Motor neuron (in vitro differentiated cells): ENCODE measurements at regions not wholly inside any gene's neighbourhood (a gene's known extent, or its start where the extent isn't known, plus 50 kb on each side); places are given as distances from the start of the nearest gene placed in this dataset.

ENCODE experiments used
- ATAC-seq, 8 experiments: fragments of 200-7000 bp; cut with Tn5 transposase; replicated peaks in 6 of 8; 2 replicates each; pipeline ENCODE4 v1.8.0; 2021; ENCODE audit warnings: mild to moderate bottlenecking in 8 of 8, moderate library complexity in 8 of 8
- H3K27ac ChIP-seq, 2 donors: fragments of 250-450 bp; sonication (Bioruptor Pico); 2 replicates each; pipeline ENCODE4 v1.9.0; 2021; ENCODE audit warnings: antibody characterized with exemption in 2 of 2, mild to moderate bottlenecking in 2 of 2, moderate library complexity in 1 of 2
- H3K4me1 ChIP-seq, 2 donors: fragments of 250-450 bp; sonication (Bioruptor Pico); replicated peaks in 1 of 2; 2 replicates each; pipeline ENCODE4 v1.6.1; 2021; ENCODE audit warnings: antibody characterized with exemption in 2 of 2, mild to moderate bottlenecking in 2 of 2, moderate library complexity in 1 of 2
- H3K4me3 ChIP-seq, 5 donors: fragments of 250-450 bp; sonication (Bioruptor Pico); 2 replicates each; pipeline ENCODE4 v1.9.0; 2021; ENCODE audit warnings: antibody characterized with exemption in 5 of 5, mild to moderate bottlenecking in 5 of 5, moderate library complexity in 4 of 5
- WGBS, 10 experiments: fragments of 450-650 bp; shearing (Covaris generic); methylation state at CpG; one replicate each; pipeline ENCODE4 v1.0.0; 2022; 5-methylcytosine and 5-hydroxymethylcytosine counted together
- in situ Hi-C, 9 experiments: fragments of 400-800 bp; cut with MboI; loops; one replicate each; pipeline ENCODE4 v1.15.0; 2021; ENCODE audit warnings: low sequenced_read_pairs in 9 of 9, low pct_unique_long_range_greater_than_20kb in 2 of 9; ENCODE audit not compliant: unreplicated experiment in 9 of 9

DNA sequence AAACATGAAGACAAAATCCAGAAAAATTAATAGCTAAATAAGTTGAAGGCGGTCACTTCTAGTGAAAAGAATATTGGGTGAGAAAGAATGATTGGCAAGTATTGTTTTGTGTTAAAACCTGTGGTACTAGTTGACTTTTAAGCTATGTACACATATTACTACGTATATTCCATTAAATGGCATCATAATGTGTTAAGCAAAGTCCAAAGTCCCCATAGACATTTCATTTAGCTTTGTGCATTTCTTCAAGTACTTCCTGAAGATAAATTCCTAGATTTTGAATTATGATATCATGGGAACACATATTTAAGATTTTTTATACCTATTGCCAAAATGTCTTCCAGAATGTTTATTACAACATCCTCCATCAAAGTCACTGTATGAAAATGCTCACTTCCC is 272.7 kb upstream of the IRAK1BP1 start:
- no peak overlapping the region for H3K27ac ChIP-seq
- WGBS, 10 experiments: 50 to 100% (median 91%) methylated on average over 1 to 2 of the region's 2 CpGs
- in situ Hi-C loops: no loop called here
- H3K4me3 ChIP-seq: no peak overlapping the region
- ATAC-seq: no peak
- no peaks in the 10 kb centered on the region for H3K4me1 ChIP-seq

- no peaks in the 10 kb centered on the region for H3K4me1 ChIP-seq
- no peak overlapping the region for H3K4me3 ChIP-seq
- in situ Hi-C loops: no loop called here
- 71 to 100% (median 94%) methylated on average over 1 to 5 of the region's 5 CpGs; no CpG with 5 or more reads in 5 of the 10 experiments for WGBS, 10 experiments
- no peak for ATAC-seq
- H3K27ac ChIP-seq: no peak overlapping the region
These were observed 269.4 kb upstream of the IRAK1BP1 start for GRCh38 chr6:78597966-78598365.

GRCh38 chr6:78598966-78599365 is 268.4 kb upstream of the IRAK1BP1 start:
- no peak overlapping the region for H3K27ac ChIP-seq
- 0 to 75% (median 35%) methylated on average over 1 of the region's 1 CpG; no CpG with 5 or more reads in 4 of the 10 experiments for WGBS, 10 experiments
- in situ Hi-C loops: no loop called here
- ATAC-seq: no peak
- no peaks in the 10 kb centered on the region for H3K4me1 ChIP-seq
- no peak overlapping the region for H3K4me3 ChIP-seq

DNA sequence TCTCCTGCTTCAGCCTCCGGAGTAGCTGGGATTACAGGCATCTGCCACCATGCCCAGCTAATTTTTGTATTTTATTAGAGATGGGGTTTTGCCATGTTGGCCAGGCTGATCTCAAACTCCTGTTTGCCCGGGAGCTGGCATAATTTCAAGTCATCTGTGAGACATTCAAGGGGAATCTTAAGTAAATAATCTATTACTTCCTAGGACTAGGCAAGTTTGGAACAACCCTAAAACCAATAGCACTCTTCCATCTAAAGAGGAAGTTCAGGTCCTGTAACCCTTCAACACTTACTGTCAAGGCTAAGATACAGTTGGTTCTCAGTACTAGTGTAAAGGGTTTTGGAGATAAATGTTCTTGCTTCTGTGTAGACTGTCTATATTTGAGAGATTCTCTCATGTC is 267.8 kb upstream of the IRAK1BP1 start:
- 50 to 100% (median 100%) methylated on average over 1 to 2 of the region's 2 CpGs; no CpG with 5 or more reads in 3 of the 10 experiments for WGBS, 10 experiments
- Histone ChIP-seq H3K4me1 (no peaks in the 10 kb centered on the region), H3K27ac (no peak overlapping the region), H3K4me3 (no peak overlapping the region)
- in situ Hi-C loops: no loop called here
- no peak for ATAC-seq

DNA sequence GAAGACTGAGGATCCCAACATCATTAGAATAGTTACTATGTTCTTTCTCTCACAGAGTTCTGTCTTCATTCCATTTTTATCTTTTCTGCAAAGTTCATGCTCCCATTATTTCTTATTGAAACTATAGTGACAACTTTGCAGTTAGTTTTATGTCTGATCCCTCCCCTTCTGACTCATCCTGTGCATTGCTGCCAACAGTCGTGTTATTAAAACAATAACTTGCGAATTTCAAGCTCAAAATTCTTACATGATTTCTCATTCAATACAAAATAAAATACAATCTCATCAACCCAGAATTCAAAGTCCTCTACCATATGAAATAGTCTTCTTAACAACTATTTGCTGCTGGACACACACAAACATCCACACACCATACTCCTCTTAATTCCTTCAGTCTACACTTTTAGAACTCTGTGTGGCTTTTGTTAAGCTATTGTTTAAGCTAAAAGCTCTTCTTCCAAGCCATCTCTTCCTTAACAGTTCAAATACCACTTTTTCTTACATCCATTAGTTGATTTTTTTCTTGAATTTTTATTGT is 261.4 kb upstream of the IRAK1BP1 start:
- in situ Hi-C loops: no loop called here
- no peak overlapping the region for H3K4me3 ChIP-seq
- WGBS, 10 experiments: 0 to 95% (median 67%) methylated on average over 1 to 2 of the region's 2 CpGs
- no peak overlapping the region for H3K27ac ChIP-seq
- peaks cover 0 to 10% of the 10 kb centered on the region in 2 donors for H3K4me1 ChIP-seq
- ATAC-seq: peak in 3 of 8 experiments; percentile 35 to 42 (median 40)

GRCh38 chr6:78607189-78607588 is 260.2 kb upstream of the IRAK1BP1 start:
- in situ Hi-C loops: no loop called here
- 80 to 89% (median 83%) methylated on average over 1 of the region's 1 CpG; no CpG with 5 or more reads in 7 of the 10 experiments for whole genome bisulfite sequencing, 10 experiments
- peaks cover 0 to 15% of the 10 kb centered on the region in 2 donors for H3K4me1 ChIP-seq
- peak in 7 of 8 experiments; percentile 56 to 98 (median 75) for ATAC-seq
- no peak overlapping the region for H3K4me3 ChIP-seq
- no peak overlapping the region for H3K27ac ChIP-seq

- in situ Hi-C loops: no loop called here
- no peak overlapping the region for H3K4me3 ChIP-seq
- WGBS, 10 experiments: 63 to 100% (median 73%) methylated on average over 1 to 7 of the region's 7 CpGs
- peak in 5 of 8 experiments; percentile 62 to 92 (median 75) for ATAC-seq
- H3K4me1 ChIP-seq: peaks cover 0 to 15% of the 10 kb centered on the region in 2 donors
- H3K27ac ChIP-seq: no peak overlapping the region
These were observed 256.2 kb upstream of the IRAK1BP1 start for GRCh38 chr6:78611102-78611620.

GRCh38 chr6:78611886-78612480 is 255.4 kb upstream of the IRAK1BP1 start:
- peak in 1 of 8 experiments; percentile 29 for ATAC-seq
- Histone ChIP-seq H3K4me1 (peaks cover 0 to 15% of the 10 kb centered on the region in 2 donors), H3K4me3 (no peak overlapping the region), H3K27ac (no peak overlapping the region)
- WGBS, 10 experiments: 43 to 100% (median 62%) methylated on average over 1 to 4 of the region's 4 CpGs
- in situ Hi-C loops: no loop called here

GRCh38 chr6:78614961-78615360 is 252.4 kb upstream of the IRAK1BP1 start:
- Histone ChIP-seq H3K4me3 (no peak overlapping the region), H3K4me1 (peaks cover 0 to 8% of the 10 kb centered on the region in 2 donors), H3K27ac (no peak overlapping the region)
- in situ Hi-C loops: no loop called here
- 0 to 100% (median 29%) methylated on average over 1 of the region's 1 CpG; no CpG with 5 or more reads in 1 of the 10 experiments for WGBS, 10 experiments
- ATAC-seq: no peak

DNA sequence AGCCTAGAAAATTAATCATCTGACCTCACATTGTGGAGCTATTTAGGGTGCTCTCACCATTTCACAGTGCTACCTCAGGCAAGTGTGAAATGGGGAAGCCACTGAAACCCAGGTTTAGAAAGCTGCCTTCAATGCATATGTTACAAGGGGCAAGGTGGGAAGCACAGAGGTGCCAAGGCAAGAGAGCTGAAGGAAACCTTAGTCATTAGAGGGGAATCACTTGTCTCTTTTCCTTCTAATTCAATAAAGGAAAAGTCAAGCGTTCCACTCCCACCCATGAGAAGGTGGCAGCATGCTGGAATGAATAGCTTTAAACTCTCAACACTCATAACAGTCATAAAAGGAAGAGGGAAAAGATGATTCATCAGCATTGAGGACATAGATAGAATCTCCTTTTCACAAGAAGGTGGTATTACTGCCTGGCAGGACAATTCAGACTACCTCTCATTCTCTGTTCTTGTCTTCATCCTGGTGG is 251.9 kb upstream of the IRAK1BP1 start:
- Histone ChIP-seq H3K4me1 (peaks cover 0 to 6% of the 10 kb centered on the region in 2 donors), H3K27ac (no peak overlapping the region), H3K4me3 (no peak overlapping the region)
- in situ Hi-C loops: no loop called here
- WGBS, 10 experiments: 43 to 100% (median 67%) methylated on average over 1 of the region's 1 CpG; no CpG with 5 or more reads in 5 of the 10 experiments
- peak in 1 of 8 experiments; percentile 31 for ATAC-seq

GRCh38 chr6:78618970-78619369 is 248.4 kb upstream of the IRAK1BP1 start:
- Histone ChIP-seq H3K4me3 (no peak overlapping the region), H3K4me1 (no peaks in the 10 kb centered on the region), H3K27ac (no peak overlapping the region)
- no peak for ATAC-seq
- WGBS, 10 experiments: 33 to 77% (median 66%) methylated on average over 1 to 2 of the region's 2 CpGs; no CpG with 5 or more reads in 2 of the 10 experiments
- in situ Hi-C loops: no loop called here

DNA sequence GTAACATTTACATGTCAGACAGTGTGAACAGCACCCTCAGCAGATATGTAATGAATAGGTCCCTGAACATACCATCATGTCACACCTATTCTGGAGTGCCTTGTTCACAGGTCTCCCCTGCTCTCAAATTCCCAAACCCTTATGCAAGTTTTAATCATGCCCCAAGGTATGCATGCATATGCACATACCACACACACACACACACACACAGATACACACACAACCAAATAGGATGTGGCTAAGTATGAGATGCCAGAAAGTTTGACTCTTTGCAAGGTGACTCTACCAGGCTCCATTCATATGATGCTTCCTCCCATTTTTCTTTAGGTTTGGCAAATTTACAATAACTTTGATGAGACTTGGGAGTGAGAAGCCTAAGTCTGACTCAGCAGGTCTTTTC is 243.8 kb upstream of the IRAK1BP1 start:
- ATAC-seq: peak in 3 of 8 experiments; percentile 58 to 87 (median 84)
- Histone ChIP-seq H3K27ac (no peak overlapping the region), H3K4me3 (no peak overlapping the region), H3K4me1 (no peaks in the 10 kb centered on the region)
- in situ Hi-C loops: no loop called here

DNA sequence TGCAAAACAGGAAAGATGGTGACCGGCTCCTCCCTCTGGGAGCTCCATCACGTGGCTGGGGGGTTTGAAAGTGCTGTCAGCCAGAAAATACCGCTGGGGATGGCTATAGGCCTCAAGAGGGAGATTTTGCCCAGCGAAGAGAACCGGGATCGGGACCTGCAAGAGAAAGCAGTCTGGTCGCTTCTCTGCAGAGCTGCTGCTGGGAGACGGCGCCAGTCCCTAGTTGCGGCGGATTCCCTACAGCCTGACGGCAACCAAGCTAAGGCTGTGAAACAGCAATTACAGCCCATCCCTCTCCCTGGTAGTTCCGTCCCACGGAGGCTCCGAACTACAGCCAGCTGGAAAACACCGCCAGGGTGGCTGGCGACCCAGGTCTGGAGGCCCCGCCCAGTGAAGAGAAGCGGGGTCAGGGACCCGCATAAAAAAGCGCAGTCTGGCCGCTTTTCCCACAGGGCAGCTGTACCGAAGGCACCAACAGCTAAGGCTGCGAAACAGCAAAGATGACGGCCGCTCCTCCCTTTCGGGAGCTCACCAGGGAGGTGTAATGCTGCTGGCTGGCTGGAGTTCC is 238.1 kb upstream of the IRAK1BP1 start:
- ATAC-seq: peak in 2 of 8 experiments; percentile 55 to 85
- Histone ChIP-seq H3K4me1 (no peaks in the 10 kb centered on the region), H3K4me3 (no peak overlapping the region), H3K27ac (no peak overlapping the region)
- in situ Hi-C loops: no loop called here
- WGBS, 10 experiments: 30 to 100% (median 84%) methylated on average over 1 to 12 of the region's 27 CpGs; no CpG with 5 or more reads in 2 of the 10 experiments
